ENCODE measurements at regions not wholly inside any gene's neighbourhood (a gene's known extent, or its start where the extent isn't known, plus 50 kb on each side); places are given as distances from the start of the nearest gene placed in this dataset.

DNA sequence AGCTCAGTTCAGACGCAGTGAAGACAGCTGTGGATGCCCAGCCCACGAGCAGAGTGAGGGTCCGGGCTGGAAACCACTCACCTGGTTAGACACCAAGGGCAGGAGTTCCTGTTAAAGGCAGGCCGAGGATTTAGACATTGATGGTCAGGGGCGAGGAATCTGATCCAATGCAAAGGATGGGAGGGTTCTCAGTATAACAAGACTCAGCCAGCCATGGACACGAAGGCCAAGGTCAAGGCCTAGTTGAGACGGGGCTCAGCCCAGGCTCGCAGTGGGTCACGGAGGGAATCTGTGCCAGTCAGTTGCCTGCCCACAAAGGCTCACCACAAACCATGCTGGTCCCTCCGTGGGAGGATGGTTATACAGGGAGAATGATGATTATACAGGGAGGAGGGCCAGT lies 63.3 kb upstream of the FCN1 start:
- POLR2A ChIA-PET: no interaction called here
- CTCF ChIA-PET: no interaction called here
- DNase-seq (ENCODE audit: extremely low spot score): no peak
- TF ChIP-seq, protein P1, sequence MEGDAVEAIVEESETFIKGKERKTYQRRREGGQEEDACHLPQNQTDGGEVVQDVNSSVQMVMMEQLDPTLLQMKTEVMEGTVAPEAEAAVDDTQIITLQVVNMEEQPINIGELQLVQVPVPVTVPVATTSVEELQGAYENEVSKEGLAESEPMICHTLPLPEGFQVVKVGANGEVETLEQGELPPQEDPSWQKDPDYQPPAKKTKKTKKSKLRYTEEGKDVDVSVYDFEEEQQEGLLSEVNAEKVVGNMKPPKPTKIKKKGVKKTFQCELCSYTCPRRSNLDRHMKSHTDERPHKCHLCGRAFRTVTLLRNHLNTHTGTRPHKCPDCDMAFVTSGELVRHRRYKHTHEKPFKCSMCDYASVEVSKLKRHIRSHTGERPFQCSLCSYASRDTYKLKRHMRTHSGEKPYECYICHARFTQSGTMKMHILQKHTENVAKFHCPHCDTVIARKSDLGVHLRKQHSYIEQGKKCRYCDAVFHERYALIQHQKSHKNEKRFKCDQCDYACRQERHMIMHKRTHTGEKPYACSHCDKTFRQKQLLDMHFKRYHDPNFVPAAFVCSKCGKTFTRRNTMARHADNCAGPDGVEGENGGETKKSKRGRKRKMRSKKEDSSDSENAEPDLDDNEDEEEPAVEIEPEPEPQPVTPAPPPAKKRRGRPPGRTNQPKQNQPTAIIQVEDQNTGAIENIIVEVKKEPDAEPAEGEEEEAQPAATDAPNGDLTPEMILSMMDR (IDR thresholded peaks at IDR 0.05; ENCODE audit: control extremely low read depth, extremely low read depth, low read depth, missing control alignments): no peak

DNA sequence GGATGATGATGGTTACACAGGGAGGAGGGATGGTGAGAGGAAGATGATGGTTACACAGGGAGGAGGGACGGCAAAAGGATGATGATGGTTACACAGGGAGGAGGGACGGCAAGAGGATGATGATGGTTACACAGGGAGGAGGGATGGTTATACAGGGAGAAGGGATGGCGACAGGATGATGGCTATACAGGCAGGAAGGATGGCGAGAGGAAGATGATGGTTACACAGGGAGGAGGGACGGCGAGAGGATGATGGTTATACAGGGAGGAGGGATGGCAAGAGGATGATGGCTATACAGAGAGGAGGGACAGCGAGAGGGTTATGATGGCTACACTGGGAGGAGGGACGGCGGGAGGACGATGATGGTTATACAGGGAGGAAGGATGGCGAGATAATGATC lies 64.1 kb upstream of the FCN1 start:
- TF ChIP-seq, protein P1 (IDR thresholded peaks at IDR 0.05; ENCODE audit: control extremely low read depth, extremely low read depth, low read depth, missing control alignments): no peak
- ChIA-PET POLR2A (no interaction called here), CTCF (interaction anchor here (1.2 to 1.6 kb wide), 3 partner anchors 14 to 292 kb away, joined by 3 to 5 read pairs (median 3); no protein-coding TSS in a partner anchor)
- DNase-seq (ENCODE audit: extremely low spot score): no peak

DNA sequence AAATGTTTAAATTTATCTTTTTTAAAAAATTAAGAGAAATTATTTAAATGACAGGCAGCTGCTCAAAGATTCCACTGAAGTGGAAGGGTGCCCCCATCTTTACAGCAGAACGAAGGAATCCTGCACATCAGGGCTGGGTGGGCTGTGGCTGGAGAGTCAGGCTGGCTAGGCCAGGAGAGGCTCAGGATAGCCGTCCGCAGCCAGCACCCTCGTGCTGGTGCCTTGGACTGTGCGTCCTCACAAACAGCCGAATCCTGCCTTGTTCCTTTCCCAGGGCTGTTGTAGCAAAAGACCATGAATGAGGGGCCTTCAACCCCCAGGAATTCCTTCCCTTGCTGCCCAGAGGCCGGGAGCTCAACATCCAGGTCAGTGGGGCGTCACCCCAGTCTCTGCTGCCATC lies 64.6 kb upstream of the FCN1 start:
- TF ChIP-seq, protein P1 (IDR thresholded peaks at IDR 0.05; ENCODE audit: control extremely low read depth, extremely low read depth, low read depth, missing control alignments): no peak
- CTCF ChIA-PET: interaction anchor here (0.9 to 1.7 kb wide), 7 partner anchors 10 to 293 kb away, joined by 3 to 6 read pairs (median 3); no protein-coding TSS in a partner anchor
- POLR2A ChIA-PET: no interaction called here
- DNase-seq (ENCODE audit: extremely low spot score): no peak

DNA sequence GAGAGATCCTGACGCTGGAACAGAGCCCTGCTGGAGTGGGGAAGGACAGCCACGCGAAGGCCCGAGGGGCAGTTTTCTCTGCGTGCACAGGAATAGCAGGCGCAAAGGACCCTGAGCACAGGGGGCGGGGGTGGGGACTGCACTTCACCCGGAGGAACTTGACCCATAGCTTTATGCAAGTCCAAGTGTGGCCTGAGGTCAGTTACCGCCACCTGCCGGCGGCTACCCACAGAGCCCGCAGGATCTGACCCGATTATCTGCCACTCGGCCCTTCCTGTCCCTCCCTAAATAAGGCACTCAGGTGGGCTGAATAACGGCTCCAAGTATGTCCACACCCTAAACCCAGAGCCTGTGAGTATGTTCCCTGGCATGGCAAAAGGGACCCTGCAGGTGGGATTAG lies 65.4 kb upstream of the FCN1 start:
- ChIA-PET CTCF (interaction anchor here (0.9 to 1.7 kb wide), 8 partner anchors 11 to 641 kb away, joined by 3 to 6 read pairs (median 3); no protein-coding TSS in a partner anchor), POLR2A (no interaction called here)
- DNase-seq (ENCODE audit: extremely low spot score): peak; percentile 76
- TF ChIP-seq, protein P1 (IDR thresholded peaks at IDR 0.05; ENCODE audit: control extremely low read depth, extremely low read depth, low read depth, missing control alignments): peak; percentile 38

DNA sequence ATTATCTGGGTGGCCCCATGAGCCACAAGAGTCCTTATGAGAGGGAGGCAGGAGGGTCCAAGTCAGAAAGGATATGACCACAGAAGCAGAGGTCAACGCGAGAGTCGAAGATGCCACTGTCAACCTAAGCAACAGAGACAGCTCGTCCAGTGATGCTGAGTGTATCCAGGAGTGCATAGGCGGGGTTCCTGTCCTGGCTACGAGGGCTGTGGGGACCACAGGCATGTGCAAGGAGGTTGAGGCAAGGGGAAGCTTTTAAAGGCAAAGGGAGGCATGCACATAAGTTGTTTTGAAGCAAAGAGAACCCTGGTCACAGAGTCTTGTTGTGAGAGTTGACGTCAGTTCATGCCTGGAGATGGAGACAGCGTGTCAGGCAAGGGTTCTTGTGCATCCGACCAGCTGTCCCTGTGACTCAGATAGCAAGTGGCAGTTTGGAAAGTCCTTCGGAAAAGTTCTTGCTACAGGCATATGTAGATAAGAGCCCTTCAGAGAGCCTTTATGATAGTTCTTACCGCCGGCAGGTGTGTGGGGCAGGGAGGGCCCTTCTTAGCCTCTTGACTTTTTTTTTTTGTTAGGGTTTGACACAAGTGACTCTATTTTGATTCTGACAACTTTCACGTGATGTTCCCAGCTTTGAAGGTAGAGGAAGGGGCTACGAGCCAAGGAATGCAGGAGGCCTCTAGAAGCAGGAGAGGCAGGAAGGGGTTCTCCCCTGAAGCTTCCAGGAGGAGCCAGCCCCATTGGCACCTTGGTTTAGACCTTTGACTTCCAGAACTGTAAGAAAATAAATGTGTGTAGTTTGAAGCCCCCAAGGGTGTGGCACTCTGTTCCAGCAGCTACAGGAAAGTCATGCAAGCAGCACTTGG lies 66.0 kb upstream of the FCN1 start:
- ChIA-PET POLR2A (no interaction called here), CTCF (interaction anchor here (1.3 to 1.7 kb wide), 3 partner anchors 284 to 640 kb away, joined by 3 to 6 read pairs (median 5); no protein-coding TSS in a partner anchor)
- no peak for DNase-seq (ENCODE audit: extremely low spot score)
- TF ChIP-seq, protein P1 (IDR thresholded peaks at IDR 0.05; ENCODE audit: control extremely low read depth, extremely low read depth, low read depth, missing control alignments): no peak

DNA sequence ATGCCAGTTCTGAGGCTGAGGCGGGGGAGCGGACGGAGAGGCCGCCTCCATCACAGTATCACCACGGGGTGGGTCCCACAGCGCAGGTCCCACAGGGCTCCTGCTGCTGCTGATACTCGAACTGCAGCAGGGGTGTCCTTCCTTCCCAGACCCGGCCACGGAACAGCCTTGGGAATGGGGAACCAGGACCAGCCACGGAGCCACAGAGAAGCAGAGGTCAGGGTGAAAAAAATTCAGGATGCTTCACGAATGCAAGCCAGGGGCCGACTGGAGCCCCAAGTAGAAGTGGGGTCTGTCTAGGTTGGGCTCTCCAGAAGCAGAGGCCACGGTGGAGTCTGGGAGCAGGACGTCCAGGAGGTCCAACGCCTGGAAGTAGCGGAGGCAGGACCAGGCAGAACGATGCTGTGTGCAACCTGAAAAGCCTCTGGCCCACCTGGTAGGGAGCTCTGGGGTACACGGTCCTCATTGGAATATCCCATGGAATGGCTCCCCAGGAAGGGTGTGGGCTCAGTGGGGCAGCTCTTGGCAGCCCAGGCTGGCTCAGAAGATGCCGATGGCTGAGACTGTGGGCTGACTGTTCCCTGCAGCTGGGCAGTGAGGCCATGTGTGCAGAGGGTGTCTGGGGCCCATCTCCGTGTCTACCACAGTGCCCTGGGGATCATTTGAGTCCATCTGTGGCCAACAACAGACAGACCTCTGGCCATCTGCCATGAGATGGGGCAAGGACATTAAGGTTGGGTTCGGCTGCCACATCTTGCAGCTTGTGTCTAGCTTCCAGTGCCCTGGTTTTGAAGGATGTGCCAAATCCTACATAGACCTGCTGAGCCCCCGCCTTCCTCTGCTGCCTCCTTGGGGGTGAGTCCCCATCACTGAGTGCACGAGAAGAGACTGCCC lies 66.9 kb upstream of the FCN1 start:
- ChIA-PET POLR2A (no interaction called here), CTCF (interaction anchor here (1.3 kb wide), 1 partner anchor 639 kb away, joined by 3 read pairs; no protein-coding TSS in a partner anchor)
- TF ChIP-seq, protein P1 (IDR thresholded peaks at IDR 0.05; ENCODE audit: control extremely low read depth, extremely low read depth, low read depth, missing control alignments): no peak
- no peak for DNase-seq (ENCODE audit: extremely low spot score)
